ENCODE measurements at regions not wholly inside any gene's neighbourhood (a gene's known extent, or its start where the extent isn't known, plus 50 kb on each side); places are given as distances from the start of the nearest gene placed in this dataset.

- TF ChIP-seq CTCF (IDR thresholded peaks at IDR 0.05; ENCODE audit: control extremely low read depth in 1 of 3, insufficient read depth in 1 of 3, low read depth in 1 of 3, low read length in 3 of 3) (no peak), RXRA (IDR thresholded peaks at IDR 0.05; ENCODE audit: insufficient read depth, low read depth, low read length) (no peak), CREB1 (IDR thresholded peaks at IDR 0.05) (no peak), POLR2A (IDR thresholded peaks at IDR 0.05; ENCODE audit: control extremely low read depth in 1 of 2, low read depth in 2 of 2, low read length in 2 of 2) (no peak), BCL11A (IDR thresholded peaks at IDR 0.05; ENCODE audit: low read depth in 2 of 2, low read length in 2 of 2) (no peak), USF2 (IDR thresholded peaks at IDR 0.05; ENCODE audit: low read length) (no peak), TBP (IDR thresholded peaks at IDR 0.05; ENCODE audit: low read depth, low read length) (no peak), GABPA (IDR thresholded peaks at IDR 0.05; ENCODE audit: borderline replicate concordance, insufficient read depth, low read length) (no peak), EGR1 (IDR thresholded peaks at IDR 0.05; ENCODE audit: borderline replicate concordance, low read depth, low read length) (no peak), MAFK (IDR thresholded peaks at IDR 0.05; ENCODE audit: low read depth, low read length) (no peak), POLR2AphosphoS5 (IDR thresholded peaks at IDR 0.05; ENCODE audit: low read depth, low read length) (no peak), SIN3A (conservative IDR thresholded peaks at IDR 0.05 in 1 of 2, IDR thresholded peaks at IDR 0.05 in 1 of 2; ENCODE audit: low read depth in 1 of 2, low read length in 2 of 2) (no peak)
Measured at GRCh38 chr2:5974477-5974876, 282.3 kb downstream of the SOX11 start.

All from H1 (cell line).